Activated T-helper 1 cell treated with anti-CD3 and anti-CD28 coated beads, Interleukin-12 subunit alpha, Interleukin-12 subunit beta, Interleukin-2, Interleukin-4 antibody, amounts not matched to agents 30 ng/mL and 10 ng/mL and 1 ng/mL, durations not matched to agents 14 hours and 24 hours and 36 hours (primary cell): ENCODE measurements at regions not wholly inside any gene's neighbourhood (a gene's known extent, or its start where the extent isn't known, plus 50 kb on each side); places are given as distances from the start of the nearest gene placed in this dataset.
"Not testable (repeated sequence)": the region's sequence is repeated elsewhere in the genome, so short reads cannot be mapped to it uniquely, and the experiment has no call there.

ENCODE experiments used
- DNase-seq: peaks from one replicate; pipeline ENCODE4 v3.0.0; 2021; ENCODE audit warnings: low spot score
- H3K27ac Mint-ChIP-seq: one replicate; pipeline ENCODE4 v1.8.0; 2021; ENCODE audit warnings: mild to moderate bottlenecking, mixed read lengths
- H3K27me3 Mint-ChIP-seq: one replicate; pipeline ENCODE4 v1.8.0; 2022; ENCODE audit warnings: mild to moderate bottlenecking, moderate library complexity, mixed read lengths; ENCODE audit not compliant: insufficient read depth
- H3K36me3 Mint-ChIP-seq: one replicate; pipeline ENCODE4 v1.8.0; 2021; ENCODE audit warnings: low read depth, mixed read lengths
- H3K4me1 Mint-ChIP-seq: one replicate; pipeline ENCODE4 v1.8.0; 2021; ENCODE audit warnings: low read depth, mixed read lengths
- H3K4me3 Mint-ChIP-seq: one replicate; pipeline ENCODE4 v1.8.0; 2021; ENCODE audit warnings: mild to moderate bottlenecking, moderate library complexity, mixed read lengths
- H3K9me3 Mint-ChIP-seq: one replicate; pipeline ENCODE4 v1.8.0; 2021; ENCODE audit warnings: mixed read lengths
- intact Hi-C: fragments of 100-400 bp; cut with micrococcal nuclease; formaldehyde crosslinking; loops from one replicate; pipeline ENCODE4 v1.15.1; 2024

GRCh38 chr10:15421875-15422274, 50.8 kb upstream of the FAM171A1 start:
- intact Hi-C loops, H3K27me3 Mint-ChIP-seq, H3K4me1 Mint-ChIP-seq, DNase-seq, H3K36me3 Mint-ChIP-seq, H3K9me3 Mint-ChIP-seq, H3K27ac Mint-ChIP-seq, H3K4me3 Mint-ChIP-seq: not testable (repeated sequence)
